ENCODE measurements at regions not wholly inside any gene's neighbourhood (a gene's known extent, or its start where the extent isn't known, plus 50 kb on each side); places are given as distances from the start of the nearest gene placed in this dataset.

DNA sequence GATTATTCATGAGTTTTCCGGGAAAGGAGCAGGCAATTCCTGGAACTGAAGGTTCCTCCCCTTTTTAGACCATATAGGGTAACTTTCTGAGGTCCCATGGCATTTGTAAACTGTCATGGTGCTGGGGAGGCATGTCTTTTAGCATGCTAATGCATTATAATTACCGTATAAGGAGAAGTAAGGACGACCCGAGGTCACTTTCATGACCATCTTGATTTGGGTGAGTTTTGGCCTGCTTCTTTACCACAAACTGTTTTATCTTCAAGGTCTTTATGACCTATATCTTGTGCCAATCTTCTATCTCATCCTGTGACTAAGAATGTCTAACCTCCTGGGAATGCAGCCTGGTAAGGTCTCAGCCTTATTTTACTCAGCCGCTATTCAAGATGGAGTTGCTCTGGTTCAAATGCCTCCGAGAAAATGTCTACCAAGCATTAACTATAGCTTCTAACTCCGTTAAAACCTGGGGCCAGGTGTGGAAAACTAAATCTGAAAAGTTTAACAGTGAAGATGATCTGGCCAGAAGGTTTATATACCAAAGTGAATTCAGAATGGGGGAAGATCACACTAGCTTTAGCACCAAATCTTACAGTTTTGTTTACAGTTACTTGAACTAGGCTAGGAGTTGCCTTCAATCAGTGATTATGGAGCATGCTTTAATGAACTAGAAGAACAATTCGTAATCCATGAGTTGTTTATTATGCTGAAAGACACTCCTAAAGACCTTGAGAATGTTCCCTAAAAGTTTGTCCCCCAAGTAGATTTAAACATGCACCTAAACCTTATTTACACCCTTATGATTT lies 80.0 kb upstream of the TOP1 start:
- intact Hi-C loops (cut with micrococcal nuclease), result loop anchor here (2.0 to 5.0 kb wide), 3 partner anchors 151 to 1836 kb away; no protein-coding TSS in a partner anchor
- H3K79me2 ChIP-seq (ENCODE audit: insufficient read depth, low read length), result no peaks in the 10 kb centered on the region
- no peaks in the 10 kb centered on the region for H3K36me3 ChIP-seq (ENCODE audit: control insufficient read depth in 1 of 2, insufficient read depth in 2 of 2, low read length in 2 of 2)
- ATAC-seq, result no peak
- no peaks in the 10 kb centered on the region for H4K20me1 ChIP-seq (ENCODE audit: insufficient read depth)
- DNase-seq (ENCODE audit: low read depth, low spot score), result no peak
- H3K9ac ChIP-seq (ENCODE audit: low read length), result no peak overlapping the region
- no peak for TF ChIP-seq FOSL1 (IDR thresholded peaks at IDR 0.05; ENCODE audit: low read depth)
- no peak for TF ChIP-seq YY1 (IDR thresholded peaks at IDR 0.05; ENCODE audit: extremely low read depth, insufficient replicate concordance, low read depth, low read length)
- no peak for TF ChIP-seq EGR1 (IDR thresholded peaks at IDR 0.05; ENCODE audit: low read depth)
- no peak for TF ChIP-seq RAD21 (IDR thresholded peaks at IDR 0.05; ENCODE audit: low read depth)
- no peak for TF ChIP-seq EZH2phosphoT487 (IDR thresholded peaks at IDR 0.05; ENCODE audit: borderline replicate concordance)
- no peak overlapping the region for H2AFZ ChIP-seq (ENCODE audit: low read depth, low read length, poor library complexity, severe bottlenecking)
- no peak overlapping the region for H3K27ac ChIP-seq (ENCODE audit: low read depth, low read length)
- H3K9me3 ChIP-seq (ENCODE audit: control insufficient read depth in 1 of 2, insufficient read depth in 1 of 2, low read depth in 1 of 2, low read length in 2 of 2), result peaks cover 0 to under 1% of the 10 kb centered on the region in 2 experiments; a peak in 1 of 4 replicates
- H3K9me2 ChIP-seq (ENCODE audit: insufficient read depth), result no peaks in the 10 kb centered on the region
- H3K4me3 ChIP-seq (replicated peaks in 1 of 2; ENCODE audit: low read depth in 1 of 2, low read length in 2 of 2), result no peak overlapping the region
- ChIA-PET POLR2A (no interaction called here), RAD21 (ENCODE audit: low non-redundant PET in 1 of 2, low total read pairs in 2 of 2, uncharacterized antibody in 2 of 2, unreplicated experiment in 2 of 2) (no interaction called here), CTCF (interaction anchor here (1.2 to 1.6 kb wide), 2 partner anchors 14 to 15 kb away, joined by 3 to 4 read pairs; no protein-coding TSS in a partner anchor)
- H3K4me2 ChIP-seq (ENCODE audit: low read length), result 0 out of 2 replicates have a peak overlapping the region, but pooled peaks have one; percentile 6
- peaks cover 0 to 16% of the 10 kb centered on the region in 2 experiments; a peak in 2 of 4 replicates for H3K4me1 ChIP-seq (ENCODE audit: control insufficient read depth in 1 of 2, insufficient read depth in 2 of 2, low read length in 2 of 2)
- no peaks in the 10 kb centered on the region for H3K27me3 ChIP-seq (ENCODE audit: insufficient read depth, low read length)
- no TSS peak for BruUV-seq (replicated peaks)

DNA sequence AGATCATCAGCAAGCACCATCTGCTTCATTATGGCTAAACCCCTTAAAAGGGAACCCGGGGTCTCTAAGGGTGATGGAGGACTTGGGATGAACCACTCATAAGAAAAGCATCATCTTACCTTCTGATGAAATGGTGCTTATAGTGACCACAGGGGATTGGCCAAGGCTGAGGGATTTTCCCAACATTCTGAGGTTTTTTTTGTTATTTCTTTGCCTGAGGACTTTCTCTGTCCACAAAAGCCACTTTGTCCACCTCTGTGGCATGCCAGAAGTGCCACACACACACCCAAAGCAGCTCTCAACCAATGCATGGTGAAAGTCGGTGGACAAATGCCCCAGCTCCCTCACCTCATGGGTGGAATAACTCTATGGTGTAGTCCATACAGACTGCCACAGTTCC lies 79.3 kb upstream of the TOP1 start:
- no peak for DNase-seq (ENCODE audit: low read depth, low spot score)
- CTCF ChIA-PET, result interaction anchor here (1.2 to 1.6 kb wide), 2 partner anchors 13 to 14 kb away, joined by 3 to 4 read pairs; no protein-coding TSS in a partner anchor
- TF ChIP-seq ZNF274 (IDR thresholded peaks at IDR 0.05; ENCODE audit: low read depth, low read length) (no peak), EGR1 (IDR thresholded peaks at IDR 0.05; ENCODE audit: low read depth) (no peak), CTCF (IDR thresholded peaks at IDR 0.05 in 2 of 3, conservative IDR thresholded peaks at IDR 0.05 in 1 of 3; ENCODE audit: borderline replicate concordance in 1 of 3, insufficient read depth in 1 of 3, low read depth in 2 of 3, low read length in 2 of 3) (no peak), RAD21 (IDR thresholded peaks at IDR 0.05; ENCODE audit: low read depth) (no peak), ZFX (IDR thresholded peaks at IDR 0.05) (no peak), TCF7L2 (IDR thresholded peaks at IDR 0.05; ENCODE audit: borderline replicate concordance, extremely low read depth, insufficient read depth, insufficient read length) (no peak), SP1 (IDR thresholded peaks at IDR 0.05; ENCODE audit: low read depth) (no peak), CBX3 (IDR thresholded peaks at IDR 0.05; ENCODE audit: low read depth) (no peak)
- TF ChIP-seq, protein P1, sequence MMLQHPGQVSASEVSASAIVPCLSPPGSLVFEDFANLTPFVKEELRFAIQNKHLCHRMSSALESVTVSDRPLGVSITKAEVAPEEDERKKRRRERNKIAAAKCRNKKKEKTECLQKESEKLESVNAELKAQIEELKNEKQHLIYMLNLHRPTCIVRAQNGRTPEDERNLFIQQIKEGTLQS (IDR thresholded peaks at IDR 0.05), result no peak
- TF ChIP-seq, protein P2, sequence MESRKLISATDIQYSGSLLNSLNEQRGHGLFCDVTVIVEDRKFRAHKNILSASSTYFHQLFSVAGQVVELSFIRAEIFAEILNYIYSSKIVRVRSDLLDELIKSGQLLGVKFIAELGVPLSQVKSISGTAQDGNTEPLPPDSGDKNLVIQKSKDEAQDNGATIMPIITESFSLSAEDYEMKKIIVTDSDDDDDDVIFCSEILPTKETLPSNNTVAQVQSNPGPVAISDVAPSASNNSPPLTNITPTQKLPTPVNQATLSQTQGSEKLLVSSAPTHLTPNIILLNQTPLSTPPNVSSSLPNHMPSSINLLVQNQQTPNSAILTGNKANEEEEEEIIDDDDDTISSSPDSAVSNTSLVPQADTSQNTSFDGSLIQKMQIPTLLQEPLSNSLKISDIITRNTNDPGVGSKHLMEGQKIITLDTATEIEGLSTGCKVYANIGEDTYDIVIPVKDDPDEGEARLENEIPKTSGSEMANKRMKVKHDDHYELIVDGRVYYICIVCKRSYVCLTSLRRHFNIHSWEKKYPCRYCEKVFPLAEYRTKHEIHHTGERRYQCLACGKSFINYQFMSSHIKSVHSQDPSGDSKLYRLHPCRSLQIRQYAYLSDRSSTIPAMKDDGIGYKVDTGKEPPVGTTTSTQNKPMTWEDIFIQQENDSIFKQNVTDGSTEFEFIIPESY (IDR thresholded peaks at IDR 0.05; ENCODE audit: extremely low read depth, insufficient replicate concordance, low read length), result no peak
- TF ChIP-seq, protein P3, sequence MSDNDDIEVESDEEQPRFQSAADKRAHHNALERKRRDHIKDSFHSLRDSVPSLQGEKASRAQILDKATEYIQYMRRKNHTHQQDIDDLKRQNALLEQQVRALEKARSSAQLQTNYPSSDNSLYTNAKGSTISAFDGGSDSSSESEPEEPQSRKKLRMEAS (IDR thresholded peaks at IDR 0.05), result no peak

More for the DNA sequence above, 79.3 kb upstream of the TOP1 start:
- intact Hi-C loops (cut with micrococcal nuclease), result loop anchor here (2.0 to 5.0 kb wide), 3 partner anchors 152 to 1837 kb away; no protein-coding TSS in a partner anchor
- Histone ChIP-seq H2AFZ (ENCODE audit: low read depth, low read length, poor library complexity, severe bottlenecking) (no peak overlapping the region), H3K9ac (ENCODE audit: low read length) (no peak overlapping the region), H3K79me2 (ENCODE audit: insufficient read depth, low read length) (no peaks in the 10 kb centered on the region), H3K9me2 (ENCODE audit: insufficient read depth) (no peaks in the 10 kb centered on the region), H3K9me3 (ENCODE audit: control insufficient read depth in 1 of 2, insufficient read depth in 1 of 2, low read depth in 1 of 2, low read length in 2 of 2) (peaks cover 0 to 7% of the 10 kb centered on the region in 2 experiments; a peak in 1 of 4 replicates), H4K20me1 (ENCODE audit: insufficient read depth) (no peaks in the 10 kb centered on the region), H3K4me1 (ENCODE audit: control insufficient read depth in 1 of 2, insufficient read depth in 2 of 2, low read length in 2 of 2) (peaks cover 0 to 13% of the 10 kb centered on the region in 2 experiments; a peak in 2 of 4 replicates), H3K4me3 (replicated peaks in 1 of 2; ENCODE audit: low read depth in 1 of 2, low read length in 2 of 2) (no peak overlapping the region), H3K27ac (ENCODE audit: low read depth, low read length) (no peak overlapping the region), H3K36me3 (ENCODE audit: control insufficient read depth in 1 of 2, insufficient read depth in 2 of 2, low read length in 2 of 2) (no peaks in the 10 kb centered on the region), H3K4me2 (ENCODE audit: low read length) (no peak overlapping the region), H3K27me3 (ENCODE audit: insufficient read depth, low read length) (no peaks in the 10 kb centered on the region)
- BruUV-seq (replicated peaks), result no TSS peak
- RAD21 ChIA-PET (ENCODE audit: low non-redundant PET in 1 of 2, low total read pairs in 2 of 2, uncharacterized antibody in 2 of 2, unreplicated experiment in 2 of 2), result no interaction called here
- POLR2A ChIA-PET, result no interaction called here
- ATAC-seq, result no peak
